Retinal pigment epithelial cell (primary cell): ENCODE measurements at regions not wholly inside any gene's neighbourhood (a gene's known extent, or its start where the extent isn't known, plus 50 kb on each side); places are given as distances from the start of the nearest gene placed in this dataset.

Experiments used
- DNase-seq: peaks from one replicate; pipeline ENCODE4 v3.0.0-alpha.2; 2010; ENCODE audit warnings: low read depth
- H3K4me3 ChIP-seq: 2 replicates; pipeline ENCODE4 v1.5.1; 2011; ENCODE audit warnings: mild to moderate bottlenecking, low read length, control low read depth, moderate library complexity
- TF ChIP-seq, protein P1 (sequence below): conservative IDR thresholded peaks from 2 replicates; pipeline ENCODE4 v1.5.1; 2011; ENCODE audit warnings: low read depth, low read length, control low read depth, inconsistent platforms

DNA sequence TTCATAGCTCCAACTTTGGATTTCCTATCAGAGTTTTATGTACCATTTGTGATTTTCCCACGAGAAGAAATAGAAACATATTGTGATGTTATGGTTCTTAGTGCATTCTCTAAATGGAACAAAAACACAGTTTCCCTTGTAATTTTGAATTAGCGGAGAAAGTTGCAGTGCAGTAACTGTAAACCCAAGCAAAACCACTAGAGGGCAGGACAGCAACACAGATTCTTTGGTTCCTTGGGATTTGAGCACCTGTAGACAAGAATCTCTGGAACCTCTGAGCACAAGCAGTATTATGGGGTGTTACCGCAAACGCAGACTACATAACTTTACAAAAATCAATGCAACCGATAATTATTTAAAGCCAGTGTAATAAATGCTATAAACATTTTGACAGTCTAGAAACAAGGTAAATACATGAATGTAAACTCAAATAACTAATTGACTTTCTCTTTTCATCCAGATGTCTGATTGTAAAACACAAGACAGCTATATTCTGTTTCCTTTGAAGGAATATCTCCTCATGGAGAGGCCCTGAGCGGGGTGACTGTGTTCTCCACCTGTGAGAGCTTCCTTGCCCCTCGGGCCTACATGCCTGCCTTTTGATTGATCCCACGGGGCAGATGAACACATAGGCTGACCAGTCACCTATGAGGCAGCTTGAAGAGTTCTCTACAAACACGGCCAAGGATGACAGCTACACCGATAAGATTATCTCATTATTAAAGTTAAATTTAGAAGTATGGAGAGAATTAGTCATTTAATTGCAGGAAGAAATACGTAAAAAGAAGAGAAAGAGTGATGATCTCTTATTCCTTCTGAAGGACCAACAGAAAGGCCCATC, 67.5 kb upstream of the COL21A1 start:
- H3K4me3 ChIP-seq = no peak overlapping the region
- TF ChIP-seq, protein P1, sequence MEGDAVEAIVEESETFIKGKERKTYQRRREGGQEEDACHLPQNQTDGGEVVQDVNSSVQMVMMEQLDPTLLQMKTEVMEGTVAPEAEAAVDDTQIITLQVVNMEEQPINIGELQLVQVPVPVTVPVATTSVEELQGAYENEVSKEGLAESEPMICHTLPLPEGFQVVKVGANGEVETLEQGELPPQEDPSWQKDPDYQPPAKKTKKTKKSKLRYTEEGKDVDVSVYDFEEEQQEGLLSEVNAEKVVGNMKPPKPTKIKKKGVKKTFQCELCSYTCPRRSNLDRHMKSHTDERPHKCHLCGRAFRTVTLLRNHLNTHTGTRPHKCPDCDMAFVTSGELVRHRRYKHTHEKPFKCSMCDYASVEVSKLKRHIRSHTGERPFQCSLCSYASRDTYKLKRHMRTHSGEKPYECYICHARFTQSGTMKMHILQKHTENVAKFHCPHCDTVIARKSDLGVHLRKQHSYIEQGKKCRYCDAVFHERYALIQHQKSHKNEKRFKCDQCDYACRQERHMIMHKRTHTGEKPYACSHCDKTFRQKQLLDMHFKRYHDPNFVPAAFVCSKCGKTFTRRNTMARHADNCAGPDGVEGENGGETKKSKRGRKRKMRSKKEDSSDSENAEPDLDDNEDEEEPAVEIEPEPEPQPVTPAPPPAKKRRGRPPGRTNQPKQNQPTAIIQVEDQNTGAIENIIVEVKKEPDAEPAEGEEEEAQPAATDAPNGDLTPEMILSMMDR = peak; percentile 87
- no peak for DNase-seq

DNA sequence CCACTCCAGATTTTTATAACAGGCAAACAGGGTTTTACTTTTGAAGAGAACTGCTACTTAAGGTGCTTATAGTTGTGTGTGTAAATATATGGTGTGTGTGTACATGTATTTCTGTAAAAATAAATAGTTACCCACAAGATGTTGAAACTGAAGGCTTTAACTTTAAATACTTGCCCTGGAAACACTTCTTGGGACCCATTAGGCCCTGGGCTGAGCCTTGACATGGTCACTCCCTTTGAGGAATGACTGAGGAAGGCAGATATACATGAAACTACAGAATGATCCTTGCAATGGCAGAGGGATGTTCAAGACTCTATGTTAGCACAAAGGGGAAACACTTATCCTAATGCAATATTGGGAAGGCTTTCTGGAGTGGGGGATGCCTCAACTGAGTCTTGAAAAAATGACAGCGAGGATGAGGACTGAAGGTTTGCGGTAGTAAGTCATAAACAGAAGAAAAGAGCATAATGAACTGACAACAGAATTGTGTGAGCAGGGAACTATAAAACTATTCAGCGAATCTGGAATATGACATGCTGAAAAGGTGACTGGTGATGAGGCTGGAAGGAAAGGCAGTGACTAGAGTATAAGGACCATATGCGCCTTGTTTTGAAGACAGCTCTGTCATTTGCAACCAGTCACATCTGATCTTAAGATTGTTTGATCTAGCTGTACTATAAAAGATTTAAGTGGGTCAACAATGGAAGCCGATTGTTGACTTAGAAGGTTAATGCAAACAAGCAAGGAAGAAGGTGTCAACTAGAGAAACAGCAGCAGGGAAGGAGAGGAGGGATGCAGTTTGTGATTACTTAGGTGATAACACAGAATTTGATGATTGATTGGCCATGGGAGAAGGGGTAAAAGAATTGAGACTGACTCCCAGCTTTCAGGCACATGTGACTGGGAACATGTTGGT, 64.4 kb upstream of the COL21A1 start:
- TF ChIP-seq, protein P1 = no peak
- no peak overlapping the region for H3K4me3 ChIP-seq
- no peak for DNase-seq

DNA sequence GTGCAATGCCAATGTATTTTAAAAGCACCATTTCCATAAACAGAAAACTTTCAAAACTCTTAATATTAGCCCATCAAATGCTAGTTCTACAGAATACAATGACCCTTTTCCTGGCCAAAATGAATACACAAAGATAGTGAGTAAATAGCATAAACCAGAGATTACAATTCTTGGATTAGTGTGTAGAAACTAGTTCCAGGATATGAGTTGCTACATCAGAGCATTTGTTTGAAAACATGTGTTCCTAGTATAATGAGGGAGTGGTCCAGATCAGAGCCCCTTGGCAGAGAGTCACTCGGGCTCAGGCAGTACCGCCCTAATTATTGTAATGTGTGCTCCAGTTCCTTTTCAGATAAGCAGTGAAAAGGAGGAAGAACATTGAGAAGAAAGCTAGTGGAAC, 63.7 kb upstream of the COL21A1 start:
- DNase-seq = no peak
- TF ChIP-seq, protein P1 = no peak
- H3K4me3 ChIP-seq = no peak overlapping the region

DNA sequence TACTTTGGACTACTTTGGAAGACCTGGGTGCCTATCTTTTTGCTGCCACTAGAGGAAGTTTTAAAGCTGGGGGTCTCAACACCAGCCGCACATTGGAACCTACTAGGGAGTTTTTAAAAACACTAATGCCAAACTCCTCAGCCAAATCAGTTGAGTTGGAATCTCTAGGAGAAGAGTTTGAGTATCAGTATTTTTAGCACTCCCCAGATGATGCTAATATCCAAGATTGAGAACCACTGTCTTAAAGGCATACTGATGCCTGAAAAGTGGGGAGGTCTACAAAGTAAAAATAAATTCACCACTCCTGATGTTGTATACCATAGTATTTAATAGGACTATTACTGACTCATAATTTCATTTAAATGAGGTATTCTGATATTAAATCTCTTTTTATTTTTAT, 62.9 kb upstream of the COL21A1 start:
- no peak overlapping the region for H3K4me3 ChIP-seq
- TF ChIP-seq, protein P1 = no peak
- DNase-seq = no peak

DNA sequence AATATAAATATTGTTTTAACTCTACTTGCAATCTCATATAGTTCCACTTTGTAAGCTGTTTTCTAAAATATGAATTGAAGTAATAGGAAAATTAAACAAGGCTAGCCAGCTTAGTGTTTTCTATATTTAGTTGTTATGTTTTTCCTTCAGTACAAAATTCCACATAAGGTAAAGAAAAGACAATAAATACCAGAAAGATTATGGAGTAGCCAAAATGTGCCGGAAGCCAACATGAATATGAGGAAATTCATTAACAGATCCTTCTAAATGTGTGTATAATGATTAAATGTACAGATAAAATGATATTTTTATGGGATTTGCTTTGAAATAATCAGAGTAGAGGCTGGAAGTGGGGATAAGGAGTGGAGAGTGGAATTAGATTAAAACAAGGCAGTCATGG, 52.5 kb upstream of the COL21A1 start:
- H3K4me3 ChIP-seq = no peak overlapping the region
- TF ChIP-seq, protein P1 = no peak
- DNase-seq = no peak

DNA sequence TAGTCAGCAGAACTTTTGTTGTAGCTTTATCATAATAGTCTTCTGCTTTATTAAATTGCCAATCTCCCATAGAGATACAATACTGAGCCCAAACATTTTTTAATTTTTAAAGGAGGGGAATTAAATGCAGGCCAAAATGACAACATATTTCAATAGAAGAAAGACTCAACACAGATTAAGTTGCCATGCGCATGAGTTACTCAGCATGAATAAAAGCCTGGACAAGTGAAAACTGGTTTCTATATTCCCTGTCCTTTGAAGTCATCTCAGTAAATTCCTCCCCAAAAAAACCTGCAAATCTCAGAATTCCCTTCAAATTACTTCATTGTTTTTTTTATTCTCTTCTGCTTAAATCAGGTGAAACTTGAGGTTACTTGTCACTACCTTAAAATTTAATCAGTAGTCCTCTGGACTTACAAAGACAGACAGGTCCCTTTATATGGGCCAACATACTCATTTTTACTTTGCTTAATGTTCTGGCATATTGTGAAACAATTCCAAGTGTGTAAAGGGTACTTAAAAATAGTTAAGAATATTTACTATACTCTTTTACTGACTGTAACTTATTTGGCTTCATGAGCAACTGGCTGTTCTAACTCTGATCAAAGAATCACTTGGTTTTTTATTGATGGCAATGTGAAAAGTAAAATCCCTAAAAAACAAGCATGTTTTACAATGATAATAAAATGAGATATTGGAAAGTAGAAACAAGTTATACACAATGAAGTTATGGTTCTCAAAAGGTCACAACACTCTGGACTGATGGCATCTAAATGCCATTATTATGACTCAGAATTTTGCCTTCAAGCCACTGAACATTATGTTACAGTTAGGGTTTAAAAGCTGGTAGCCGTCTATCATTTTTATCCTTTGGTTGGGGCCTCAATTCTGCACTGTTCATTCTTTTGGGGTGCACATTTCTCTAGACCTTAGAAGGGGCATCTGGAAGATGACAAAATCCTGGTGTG, 49.9 kb upstream of the COL21A1 start:
- TF ChIP-seq, protein P1 = no peak
- DNase-seq = no peak

More for the DNA sequence above, 49.9 kb upstream of the COL21A1 start:
- H3K4me3 ChIP-seq = no peak overlapping the region
